Neuronal stem cell (in vitro differentiated cells): ENCODE measurements at regions not wholly inside any gene's neighbourhood (a gene's known extent, or its start where the extent isn't known, plus 50 kb on each side); places are given as distances from the start of the nearest gene placed in this dataset.

Source experiments
- DNase-seq: peaks from one replicate; pipeline ENCODE4 v3.0.0-alpha.2; 2013; ENCODE audit warnings: low spot score
- H2AFZ ChIP-seq: one replicate; pipeline ENCODE4 v1.6.1; 2013; ENCODE audit warnings: mild to moderate bottlenecking, low read length, inconsistent platforms
- H2AK5ac ChIP-seq: 2 replicates; pipeline ENCODE4 v1.6.1; 2013; ENCODE audit warnings: low read depth, mild to moderate bottlenecking, inconsistent platforms, low read length, moderate library complexity, mixed read lengths
- H2BK120ac ChIP-seq: 2 replicates; pipeline ENCODE4 v1.6.1; 2013; ENCODE audit warnings: low read depth, mild to moderate bottlenecking, inconsistent platforms, low read length, moderate library complexity, mixed read lengths
- H2BK12ac ChIP-seq: one replicate; pipeline ENCODE4 v1.6.1; 2013; ENCODE audit warnings: low read length, inconsistent platforms
- H2BK15ac ChIP-seq: 2 replicates; pipeline ENCODE4 v1.6.1; 2013; ENCODE audit warnings: mild to moderate bottlenecking, low read length, inconsistent platforms, mixed read lengths
- H2BK5ac ChIP-seq: one replicate; pipeline ENCODE4 v1.6.1; 2013; ENCODE audit warnings: inconsistent platforms, mild to moderate bottlenecking, low read length, moderate library complexity
- H3K14ac ChIP-seq: one replicate; pipeline ENCODE4 v1.6.1; 2013; ENCODE audit warnings: low read length, inconsistent platforms
- H3K18ac ChIP-seq: 2 replicates; pipeline ENCODE4 v1.6.1; 2013; ENCODE audit warnings: low read length, inconsistent platforms
- H3K23ac ChIP-seq: 2 replicates; pipeline ENCODE4 v1.6.1; 2013; ENCODE audit warnings: low read depth, mild to moderate bottlenecking, mixed read lengths, low read length, inconsistent platforms; ENCODE audit not compliant: poor library complexity
- H3K27ac ChIP-seq: replicated peaks from 3 replicates; pipeline ENCODE4 v1.5.1; 2013; ENCODE audit warnings: low read length, inconsistent platforms
- H3K27me3 ChIP-seq, 3 experiments: 2 replicates each; pipeline ENCODE4 v1.6.1; 2013; ENCODE audit warnings: low read length in 3 of 3, mild to moderate bottlenecking in 2 of 3, inconsistent platforms in 1 of 3, low read depth in 1 of 3, mixed read lengths in 1 of 3, moderate library complexity in 1 of 3; ENCODE audit not compliant: control insufficient read depth in 3 of 3, insufficient read depth in 3 of 3
- H3K36me3 ChIP-seq, 2 donors: replicated peaks in 1 of 2; 2 replicates each; pipeline ENCODE4 v1.6.1; 2013; ENCODE audit warnings: low read length in 2 of 2; ENCODE audit not compliant: control insufficient read depth in 2 of 2, insufficient read depth in 2 of 2
- H3K4ac ChIP-seq: 2 replicates; pipeline ENCODE4 v1.6.1; 2013; ENCODE audit warnings: inconsistent platforms, mild to moderate bottlenecking, low read length, moderate library complexity
- H3K4me1 ChIP-seq, 2 donors: 1 replicate in 1 of 2; 2 replicates in 1 of 2; pipeline ENCODE4 v1.6.1; 2013; ENCODE audit warnings: low read length in 2 of 2, low read depth in 1 of 2; ENCODE audit not compliant: control insufficient read depth in 2 of 2, insufficient read depth in 1 of 2
- H3K4me2 ChIP-seq: one replicate; pipeline ENCODE4 v1.6.1; 2013; ENCODE audit warnings: mild to moderate bottlenecking, low read length, inconsistent platforms; ENCODE audit not compliant: insufficient read depth, poor library complexity, severe bottlenecking
- H3K4me3 ChIP-seq, 2 donors: 2 replicates each; pipeline ENCODE4 v1.5.1; 2013; ENCODE audit warnings: low read length in 2 of 2, mild to moderate bottlenecking in 2 of 2, inconsistent platforms in 1 of 2, moderate library complexity in 1 of 2
- H3K79me1 ChIP-seq: one replicate; pipeline ENCODE4 v1.6.1; 2013; ENCODE audit warnings: low read depth, mild to moderate bottlenecking, inconsistent platforms, low read length, moderate library complexity
- H3K9ac ChIP-seq: one replicate; pipeline ENCODE4 v1.6.1; 2013; ENCODE audit warnings: mild to moderate bottlenecking, low read depth, low read length, inconsistent platforms; ENCODE audit not compliant: poor library complexity
- H3K9me3 ChIP-seq, 2 donors: replicated peaks in 1 of 2; 2 replicates each; pipeline versions ENCODE3 to v1.6.1; 2013; ENCODE audit warnings: low read length in 2 of 2, mild to moderate bottlenecking in 2 of 2, inconsistent platforms in 1 of 2, low read depth in 1 of 2, mixed read lengths in 1 of 2, moderate library complexity in 1 of 2; ENCODE audit not compliant: control insufficient read depth in 2 of 2, insufficient read depth in 1 of 2
- H4K8ac ChIP-seq: one replicate; pipeline ENCODE4 v1.6.1; 2013; ENCODE audit warnings: low read depth, mild to moderate bottlenecking, inconsistent platforms, low read length, moderate library complexity
- H4K91ac ChIP-seq: one replicate; pipeline ENCODE4 v1.6.1; 2013; ENCODE audit warnings: low read length, low read depth, mild to moderate bottlenecking, inconsistent platforms; ENCODE audit not compliant: poor library complexity
- WGBS, 2 donors: extraction: QIAGEN DNeasy Blood & Tissue Kit; methylation state at CpG; one replicate each; pipeline ENCODE4 v1.1.7; 2013; ENCODE audit warnings: missing lambda C conversion rate in 2 of 2, mixed read lengths in 1 of 2; ENCODE audit not compliant: insufficient read length in 2 of 2, insufficient replicate concordance in 1 of 2; ENCODE audit errors: extremely low coverage in 2 of 2; 5-methylcytosine and 5-hydroxymethylcytosine counted together

DNA sequence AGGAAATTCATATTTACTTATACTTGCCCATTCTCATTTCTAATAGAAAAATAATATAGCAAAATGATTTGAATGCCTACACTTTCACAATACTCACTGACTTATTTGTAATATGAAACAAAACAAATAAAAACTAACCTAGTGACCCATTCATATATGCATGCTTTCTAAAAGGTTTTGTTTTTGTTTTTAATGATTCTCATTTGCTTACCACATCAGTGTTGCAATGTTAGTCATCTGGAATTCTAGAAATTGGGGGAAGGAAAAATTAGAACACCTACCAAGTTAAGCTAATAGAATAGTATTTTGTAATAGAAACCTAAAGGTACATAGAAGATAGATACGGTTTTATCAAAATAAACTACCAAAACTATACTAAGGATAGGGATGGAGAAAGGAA lies 214.1 kb upstream of the CNTN6 start:
- Histone ChIP-seq H3K14ac (no peak overlapping the region), H3K18ac (no peak overlapping the region), H3K4me3 (no peak overlapping the region), H2BK15ac (no peak overlapping the region), H3K36me3 (no peaks in the 10 kb centered on the region), H3K4me2 (no peak overlapping the region), H3K27ac (no peak overlapping the region), H2AFZ (no peak overlapping the region), H3K79me1 (no peaks in the 10 kb centered on the region), H2AK5ac (no peak overlapping the region), H3K9ac (no peak overlapping the region), H4K8ac (no peak overlapping the region), H3K4ac (no peak overlapping the region), H2BK5ac (no peak overlapping the region), H2BK12ac (no peak overlapping the region), H3K4me1 (peaks cover 0 to 6% of the 10 kb centered on the region in 2 donors), H2BK120ac (no peak overlapping the region), H3K9me3 (peaks cover 0 to 3% of the 10 kb centered on the region in 2 donors), H3K23ac (no peak overlapping the region), H3K27me3 (no peaks in the 10 kb centered on the region), H4K91ac (no peak overlapping the region)
- WGBS, 2 donors, result no CpG with 5 or more reads among the region's 1 CpG
- no peak for DNase-seq

DNA sequence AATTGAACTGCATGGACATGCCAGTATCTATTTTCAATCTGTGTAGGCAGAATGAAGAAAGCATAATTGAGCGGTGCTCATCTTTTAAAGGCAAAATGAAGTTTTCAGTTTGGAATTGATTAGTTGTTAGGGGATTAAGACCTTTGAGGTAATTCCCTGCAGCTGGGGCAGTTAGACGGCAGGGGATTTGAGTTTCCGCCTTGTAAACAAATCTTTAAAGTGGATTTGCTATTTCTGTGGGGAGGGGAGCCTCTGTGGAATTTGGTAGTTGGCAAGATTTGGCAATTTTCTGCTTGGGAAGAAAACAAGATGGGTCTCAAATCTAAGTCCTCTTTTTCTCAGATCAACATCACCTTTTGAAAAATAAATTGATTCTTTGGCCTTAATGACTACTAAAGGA lies 212.5 kb upstream of the CNTN6 start:
- Histone ChIP-seq H3K4ac (no peak overlapping the region), H3K9ac (no peak overlapping the region), H2AFZ (no peak overlapping the region), H3K79me1 (no peaks in the 10 kb centered on the region), H3K4me2 (no peak overlapping the region), H3K36me3 (no peaks in the 10 kb centered on the region), H3K23ac (no peak overlapping the region), H3K27me3 (no peaks in the 10 kb centered on the region), H2AK5ac (no peak overlapping the region), H3K4me1 (peaks cover 0 to 6% of the 10 kb centered on the region in 2 donors), H3K27ac (peak overlapping the region; percentile 36), H2BK120ac (no peak overlapping the region), H3K14ac (no peak overlapping the region), H3K9me3 (peaks cover 0 to 3% of the 10 kb centered on the region in 2 donors), H3K4me3 (no peak overlapping the region), H2BK5ac (no peak overlapping the region), H2BK15ac (no peak overlapping the region), H4K8ac (no peak overlapping the region), H4K91ac (no peak overlapping the region), H2BK12ac (no peak overlapping the region), H3K18ac (no peak overlapping the region)
- DNase-seq, result peak; percentile 9
- no CpG with 5 or more reads among the region's 3 CpGs for WGBS, 2 donors

DNA sequence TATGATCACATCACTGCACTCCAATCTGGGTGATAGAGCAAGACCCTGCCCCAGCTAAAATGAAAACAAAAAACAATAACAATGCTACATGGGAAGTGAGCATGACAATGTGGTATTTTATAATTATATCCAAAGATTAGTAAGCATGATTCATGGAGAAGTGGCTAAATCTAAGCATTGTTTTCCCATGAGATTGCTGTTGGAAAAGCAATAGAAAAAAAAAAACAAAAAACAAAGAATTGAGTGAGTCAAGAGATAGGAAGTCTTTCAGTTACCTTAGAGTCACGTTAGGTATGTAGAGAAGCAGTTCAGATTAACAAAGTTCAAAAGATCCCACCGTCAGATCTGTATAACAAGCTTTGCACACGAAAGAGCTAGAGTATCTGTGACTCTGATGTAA lies 210.3 kb upstream of the CNTN6 start:
- H3K36me3 ChIP-seq, result no peaks in the 10 kb centered on the region
- no peak overlapping the region for H3K4me2 ChIP-seq
- H3K9ac ChIP-seq, result no peak overlapping the region
- H3K4me1 ChIP-seq, result peaks cover 0 to 6% of the 10 kb centered on the region in 2 donors
- H3K14ac ChIP-seq, result no peak overlapping the region
- no peak overlapping the region for H3K23ac ChIP-seq
- no peak overlapping the region for H2BK15ac ChIP-seq
- no CpG with 5 or more reads among the region's 3 CpGs for WGBS, 2 donors
- no peak overlapping the region for H4K8ac ChIP-seq
- H3K9me3 ChIP-seq, result peaks cover 0 to 3% of the 10 kb centered on the region in 2 donors
- no peak overlapping the region for H3K4ac ChIP-seq
- H3K4me3 ChIP-seq, result no peak overlapping the region
- H3K18ac ChIP-seq, result no peak overlapping the region
- no peak overlapping the region for H2BK120ac ChIP-seq
- no peak overlapping the region for H2BK12ac ChIP-seq
- no peak for DNase-seq
- no peaks in the 10 kb centered on the region for H3K79me1 ChIP-seq
- H4K91ac ChIP-seq, result no peak overlapping the region
- no peak overlapping the region for H2BK5ac ChIP-seq
- no peak overlapping the region for H2AK5ac ChIP-seq
- H3K27ac ChIP-seq, result no peak overlapping the region
- H3K27me3 ChIP-seq, result no peaks in the 10 kb centered on the region
- H2AFZ ChIP-seq, result no peak overlapping the region

DNA sequence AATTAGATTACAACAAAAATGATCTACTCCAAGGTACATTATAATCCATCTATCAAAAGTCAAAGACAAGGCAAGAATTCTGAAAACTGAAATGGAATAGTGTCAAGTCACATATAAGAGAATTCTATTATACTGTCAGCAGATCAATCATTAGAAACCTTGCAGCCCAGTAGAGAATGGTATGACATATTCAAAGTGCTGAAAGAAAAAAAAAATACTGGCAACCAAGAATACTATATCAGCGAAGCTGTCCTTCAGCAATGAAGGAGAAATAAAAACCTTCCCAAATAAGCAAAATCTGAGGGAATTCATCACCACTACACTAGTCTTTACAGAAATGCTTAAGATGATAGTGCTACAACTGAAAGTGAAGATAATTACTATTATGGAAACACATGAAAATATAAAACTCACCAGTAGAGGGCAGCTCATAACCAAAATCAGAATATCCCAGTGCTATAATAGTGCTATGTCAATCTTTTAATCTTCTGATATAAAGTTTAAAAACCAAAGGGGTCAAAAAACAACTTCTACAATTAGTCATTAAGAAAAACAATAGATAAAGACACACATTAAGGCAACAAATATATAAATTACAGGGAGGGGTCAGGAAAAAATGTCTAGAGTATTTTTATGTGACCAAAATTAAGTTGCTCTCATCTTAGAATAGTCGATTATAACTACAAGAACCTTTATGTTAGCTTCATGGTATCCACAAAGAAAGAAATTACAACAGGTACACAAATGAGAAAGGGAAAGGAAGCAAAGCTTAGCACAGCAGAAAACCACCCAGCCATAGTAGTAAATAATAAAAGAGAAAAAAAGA lies 190.7 kb upstream of the CNTN6 start:
- Histone ChIP-seq H3K27me3 (no peaks in the 10 kb centered on the region), H2BK120ac (no peak overlapping the region), H4K91ac (no peak overlapping the region), H2BK12ac (no peak overlapping the region), H3K9me3 (peaks cover 0 to 5% of the 10 kb centered on the region in 2 donors), H3K4me2 (no peak overlapping the region), H2BK15ac (no peak overlapping the region), H3K4me1 (no peaks in the 10 kb centered on the region), H3K4ac (no peak overlapping the region), H3K4me3 (no peak overlapping the region), H3K23ac (no peak overlapping the region), H3K27ac (no peak overlapping the region), H2AFZ (no peak overlapping the region), H4K8ac (no peak overlapping the region), H3K9ac (no peak overlapping the region), H3K79me1 (no peaks in the 10 kb centered on the region), H3K14ac (no peak overlapping the region), H3K18ac (no peak overlapping the region), H2AK5ac (no peak overlapping the region), H2BK5ac (no peak overlapping the region), H3K36me3 (no peaks in the 10 kb centered on the region)
- WGBS, 2 donors, result no CpG with 5 or more reads among the region's 2 CpGs
- no peak for DNase-seq
